Left hindlimb (tissue), 1 donor: ENCODE measurements at regions not wholly inside any gene's neighbourhood (a gene's known extent, or its start where the extent isn't known, plus 50 kb on each side); places are given as distances from the start of the nearest gene placed in this dataset.

ENCODE experiments used
- DNase-seq: peaks from one replicate; pipeline ENCODE4 v3.0.0-alpha.2; 2018

DNA sequence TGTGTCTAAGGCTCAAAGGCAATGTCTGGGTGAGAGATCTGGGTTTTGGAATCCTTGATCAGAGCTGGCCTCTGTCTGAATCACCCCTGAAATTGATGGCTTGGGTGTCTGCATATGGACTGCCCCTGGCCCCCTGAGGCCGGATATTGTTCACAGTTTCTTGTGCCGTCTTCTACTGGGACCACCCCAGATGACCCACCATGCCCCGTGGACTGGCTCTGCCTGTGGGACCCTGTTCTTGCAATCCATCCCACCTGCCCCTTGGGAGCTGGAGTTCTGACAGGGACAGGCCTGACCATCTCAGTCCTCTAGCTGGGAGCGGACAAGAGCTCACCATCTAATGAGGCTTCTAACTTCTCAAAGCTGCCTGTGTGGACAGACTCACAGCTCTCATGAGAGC is 119.9 kb downstream of the FAM43A start:
- no peak for DNase-seq

DNA sequence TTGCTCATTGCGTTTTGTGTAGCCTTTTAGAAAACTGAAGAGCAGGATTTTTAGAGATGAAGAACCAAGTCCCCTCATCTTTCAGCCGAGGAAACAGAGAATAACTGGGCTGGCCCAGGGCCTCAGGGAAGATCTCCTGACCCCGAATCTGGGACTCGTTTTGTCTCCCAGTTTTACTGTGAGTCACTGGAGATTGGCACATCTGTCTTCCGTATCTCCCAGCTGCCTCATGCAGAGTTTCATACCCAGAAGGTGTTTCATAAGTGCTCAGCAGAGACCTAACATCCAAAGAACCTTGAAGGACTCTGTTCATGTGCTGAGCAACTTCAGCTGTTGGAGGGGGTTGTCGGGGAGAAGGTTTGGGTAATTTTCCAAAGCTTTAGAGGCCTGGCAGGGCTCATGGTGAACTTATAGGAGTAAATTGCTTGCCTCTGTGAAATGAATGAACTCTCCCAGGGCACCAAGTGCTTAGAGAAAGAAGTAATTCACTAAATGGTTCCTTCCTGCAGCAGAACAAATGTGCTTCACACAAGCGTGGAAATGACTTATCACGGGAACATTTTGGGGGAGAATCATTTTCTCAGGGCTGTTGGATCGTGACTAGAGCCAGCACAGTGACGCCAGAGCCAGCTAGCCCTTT is 121.4 kb downstream of the FAM43A start:
- DNase-seq: no peak

DNA sequence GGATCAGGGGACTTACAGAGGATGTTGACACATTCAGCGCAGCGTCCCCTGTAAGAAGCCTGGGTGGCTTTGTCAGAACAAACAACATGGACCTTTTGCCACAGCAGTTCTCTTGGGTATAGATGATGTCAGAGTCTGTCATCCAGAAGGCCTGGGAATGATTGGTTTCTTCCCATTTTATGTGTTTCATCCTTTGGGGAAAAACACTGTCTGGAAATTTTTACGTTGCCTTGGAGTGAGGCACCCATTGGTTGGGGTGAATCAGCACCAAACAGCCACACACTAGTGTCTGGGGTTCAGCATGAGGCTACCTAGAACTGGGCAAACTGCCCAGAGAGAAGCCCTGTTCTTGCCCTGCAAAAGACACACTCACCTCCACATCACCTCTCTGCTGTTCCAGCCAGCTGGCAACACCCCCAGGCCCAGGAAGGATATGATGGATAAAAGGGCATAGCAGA is 123.0 kb downstream of the FAM43A start:
- no peak for DNase-seq

DNA sequence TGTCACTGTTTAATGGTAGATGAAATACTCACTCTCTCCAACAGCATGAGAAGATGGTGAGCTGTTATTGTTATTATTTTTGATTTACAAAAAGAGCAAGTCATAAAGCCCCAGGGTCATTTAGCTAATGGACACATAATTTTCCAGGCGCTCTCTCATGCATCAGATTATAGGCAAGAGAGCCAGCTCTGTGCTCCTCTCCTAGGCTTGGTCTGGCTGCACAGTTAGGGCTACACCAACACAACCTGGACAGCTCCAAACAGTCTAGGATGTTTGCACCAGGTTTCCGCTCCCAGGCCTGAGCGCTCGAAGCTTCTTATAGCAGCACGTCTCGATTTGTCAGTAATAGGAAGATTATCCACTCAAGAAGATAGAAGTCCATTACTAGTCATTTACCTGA is 123.7 kb downstream of the FAM43A start:
- no peak for DNase-seq

DNA sequence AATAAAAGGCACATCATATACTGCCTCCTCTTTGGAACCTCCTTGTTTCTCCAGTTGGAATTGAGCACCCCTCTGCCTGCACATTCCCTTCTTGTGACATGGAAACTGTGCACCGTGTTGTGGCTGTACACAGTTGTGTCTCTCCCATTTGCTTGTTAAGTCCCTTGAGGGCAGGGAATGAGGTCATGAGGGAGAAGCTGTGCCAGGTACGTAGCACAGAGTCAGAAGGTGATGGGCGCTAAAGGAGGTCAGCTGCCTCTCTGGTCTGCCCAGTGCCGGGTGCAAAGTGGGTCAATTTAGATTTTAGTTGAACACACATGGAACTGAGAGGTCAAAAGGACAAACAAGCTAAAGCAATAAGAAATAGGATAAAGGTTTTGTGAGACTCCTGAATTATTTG is 124.4 kb downstream of the FAM43A start:
- no peak for DNase-seq

DNA sequence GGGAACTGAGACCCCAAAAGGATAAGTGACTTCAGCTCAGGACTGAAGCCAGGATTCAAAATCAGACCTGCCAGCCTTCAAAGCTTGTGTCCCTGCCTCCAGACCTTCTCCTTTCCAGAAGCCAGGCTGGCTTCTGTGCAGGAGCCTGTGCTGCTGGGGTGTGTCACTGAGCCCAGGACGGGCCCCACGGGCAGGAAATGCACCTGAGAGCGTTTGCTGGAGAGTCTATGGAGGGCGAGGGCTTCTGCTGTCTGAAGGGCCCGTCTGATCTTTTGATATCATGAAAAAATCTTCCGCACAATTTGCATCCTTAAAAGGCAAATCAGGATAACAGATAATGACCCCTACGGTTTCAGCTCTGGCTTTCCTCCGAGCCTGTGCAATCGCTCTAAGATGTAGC is 125.4 kb downstream of the FAM43A start:
- no peak for DNase-seq

DNA sequence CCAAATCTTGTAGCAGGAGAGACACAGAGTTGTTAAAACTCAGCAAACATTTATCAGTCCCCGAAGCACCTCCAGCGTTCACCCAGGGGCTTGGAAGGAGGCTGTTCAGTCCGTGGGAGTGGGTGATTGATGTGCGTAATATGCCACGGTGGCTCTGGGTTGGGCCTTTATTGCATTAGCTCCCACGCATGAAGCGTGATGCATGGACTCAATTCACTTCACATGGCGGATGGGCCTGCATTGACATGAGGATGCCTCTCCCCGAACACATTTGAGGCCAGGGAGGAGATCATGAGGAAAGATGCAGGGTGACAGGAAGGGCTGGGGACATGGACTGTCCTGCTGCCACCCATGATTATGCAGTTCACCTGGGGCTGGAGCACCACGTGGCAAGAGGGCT is 126.5 kb downstream of the FAM43A start:
- DNase-seq: no peak

DNA sequence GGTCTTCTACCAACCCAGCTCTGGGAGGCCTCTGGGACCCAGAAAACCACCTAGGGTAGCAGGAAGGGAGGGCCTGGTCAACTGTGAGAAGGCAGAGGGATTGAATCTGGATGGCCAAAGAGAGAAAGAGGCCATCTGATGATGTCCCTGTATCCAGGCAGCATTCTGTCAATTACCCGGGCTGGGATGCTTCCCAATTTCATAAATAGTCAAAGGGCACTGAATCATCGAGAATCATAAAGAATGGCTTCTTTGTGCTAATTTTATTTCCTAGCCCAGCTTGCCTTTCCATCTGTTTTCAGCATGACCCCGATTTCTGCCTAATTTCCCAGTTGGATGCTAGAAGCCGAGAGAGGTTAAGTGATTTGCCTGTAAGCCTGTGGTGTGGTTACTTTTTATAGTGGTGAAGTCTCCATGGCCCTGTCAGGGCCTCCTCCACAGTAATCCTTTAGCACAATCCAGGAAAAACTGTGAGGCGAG is 129.2 kb downstream of the FAM43A start:
- DNase-seq: no peak

DNA sequence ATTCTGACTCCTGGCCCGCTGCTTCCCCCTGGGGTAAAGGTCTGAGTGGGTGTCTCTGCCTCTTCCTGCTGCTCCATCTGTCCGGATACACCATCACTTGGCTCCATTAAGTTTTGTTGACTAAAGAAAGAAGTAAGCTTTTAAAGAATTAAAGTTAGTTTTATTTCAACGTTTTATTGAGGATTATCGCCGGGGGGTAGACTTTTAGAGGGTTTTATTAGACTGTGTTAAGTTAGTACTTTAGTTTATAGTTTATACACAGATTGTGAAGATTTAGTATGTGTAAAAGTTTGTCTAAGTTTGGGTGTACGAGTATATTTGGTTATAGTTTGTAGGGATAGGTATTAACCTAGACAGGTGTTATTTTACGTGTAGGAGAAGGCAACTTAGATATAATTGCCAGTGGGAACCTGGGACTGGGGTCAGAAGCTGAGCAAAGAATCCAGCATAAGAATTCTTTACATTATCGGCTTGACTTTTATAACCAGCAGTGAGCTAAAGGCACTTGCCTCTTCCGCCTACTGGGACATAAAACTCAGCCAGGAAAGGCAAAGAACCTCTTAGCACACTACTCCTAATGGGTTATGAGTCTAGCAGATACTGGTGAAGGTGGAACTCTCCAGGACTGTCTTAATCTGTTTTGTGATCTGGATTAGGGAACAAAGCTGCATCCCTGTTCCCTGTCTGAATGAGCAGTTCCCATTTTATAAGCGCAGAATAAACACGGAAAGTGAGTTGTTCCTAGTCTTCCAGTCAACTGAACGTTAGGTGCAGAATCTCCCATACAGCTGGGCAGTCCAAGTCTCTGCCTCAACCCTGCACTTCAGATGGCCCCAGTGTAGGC is 131.3 kb downstream of the FAM43A start:
- DNase-seq: no peak

DNA sequence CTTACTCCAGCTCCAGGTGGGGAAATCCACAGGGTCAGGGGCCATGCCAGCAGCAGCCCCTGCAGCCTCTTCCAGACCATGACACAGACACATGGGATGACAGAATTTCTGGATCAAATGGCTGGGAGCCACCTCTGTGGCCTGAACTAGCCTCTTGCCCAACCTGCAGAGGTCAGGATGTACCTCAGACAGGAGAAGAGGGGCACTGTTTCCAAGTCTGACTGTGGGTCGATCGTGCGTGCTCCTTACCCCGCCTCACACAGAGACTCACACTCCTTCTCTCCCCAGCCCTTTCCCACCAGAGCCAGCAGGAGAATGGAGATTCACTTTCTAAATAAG is 131.9 kb downstream of the FAM43A start:
- DNase-seq: no peak

DNA sequence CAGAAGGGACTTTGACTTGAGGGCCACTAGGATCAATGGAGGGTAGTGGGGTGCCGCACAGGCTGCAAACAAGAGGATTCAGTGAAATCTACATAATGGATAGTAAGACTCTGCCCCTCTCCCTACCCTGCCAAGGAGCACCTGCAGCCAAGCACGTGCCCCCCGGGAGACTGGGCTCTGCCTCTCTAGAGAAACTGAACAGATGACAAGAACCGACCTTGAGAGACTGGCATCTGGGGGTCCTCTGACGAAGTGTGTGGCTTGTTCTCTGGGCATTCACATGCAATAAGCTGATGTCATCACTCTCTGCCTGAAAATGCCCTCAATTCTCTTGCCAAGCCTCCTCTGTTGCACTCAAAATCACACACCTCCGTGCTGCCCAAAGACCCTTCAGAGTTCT is 132.3 kb downstream of the FAM43A start:
- no peak for DNase-seq

DNA sequence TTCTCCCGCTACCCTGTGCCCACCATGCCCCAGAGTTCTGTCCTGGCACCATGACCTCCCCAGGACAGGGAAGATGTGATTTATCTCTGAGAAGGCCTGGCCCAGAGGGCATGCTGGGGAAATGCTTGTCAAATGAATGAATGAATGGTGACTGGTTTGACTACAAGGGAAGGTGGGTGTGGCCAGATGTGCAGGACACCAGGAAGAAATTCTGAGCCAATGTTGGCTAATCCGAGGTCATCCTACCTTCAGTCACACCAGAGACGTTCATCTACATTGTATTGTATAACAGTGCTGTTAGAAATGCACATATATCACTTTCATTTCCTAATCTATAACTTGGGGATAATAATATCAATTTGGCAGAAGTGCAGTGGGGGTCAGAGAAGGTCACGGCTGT is 138.4 kb downstream of the FAM43A start:
- DNase-seq: no peak

DNA sequence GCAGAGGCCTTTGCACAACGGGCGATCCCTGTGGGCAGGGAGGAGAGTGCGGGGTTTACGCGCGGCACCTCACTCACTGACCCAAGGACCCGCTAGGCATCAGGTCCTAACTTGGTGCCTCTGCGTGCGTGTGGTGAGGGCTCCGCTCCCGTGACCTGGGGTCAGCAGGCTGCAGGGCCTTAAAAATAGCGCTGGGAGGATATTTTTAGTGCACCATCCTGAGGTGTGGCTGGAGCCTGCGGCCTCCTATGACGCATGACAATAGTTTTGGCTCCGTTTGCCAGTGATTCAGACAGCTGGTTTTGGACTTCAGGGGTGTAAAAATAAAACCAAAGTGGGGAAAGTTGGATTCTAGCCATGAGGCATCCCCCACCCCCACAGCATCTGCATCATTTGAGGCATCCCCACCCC is 139.0 kb downstream of the FAM43A start:
- no peak for DNase-seq

DNA sequence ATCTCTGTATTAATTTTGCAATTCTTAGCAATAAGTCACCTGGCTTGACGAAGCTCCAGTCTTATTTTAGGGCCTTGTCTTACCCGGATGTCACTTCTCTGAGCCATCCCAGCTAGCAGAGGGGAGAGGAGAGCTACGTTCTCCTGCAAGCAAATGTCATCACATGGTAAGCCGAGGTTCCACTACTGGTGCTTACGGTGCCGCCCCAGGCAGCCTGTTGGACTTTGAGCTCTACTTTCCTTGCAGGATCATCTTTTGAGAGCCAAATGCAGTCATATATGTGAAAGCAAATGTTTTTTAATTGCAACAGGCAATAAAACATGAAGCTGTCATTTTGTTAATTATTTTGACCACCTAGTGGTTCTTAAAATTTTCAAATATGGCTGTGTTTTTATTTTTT is 140.9 kb downstream of the FAM43A start:
- no peak for DNase-seq

DNA sequence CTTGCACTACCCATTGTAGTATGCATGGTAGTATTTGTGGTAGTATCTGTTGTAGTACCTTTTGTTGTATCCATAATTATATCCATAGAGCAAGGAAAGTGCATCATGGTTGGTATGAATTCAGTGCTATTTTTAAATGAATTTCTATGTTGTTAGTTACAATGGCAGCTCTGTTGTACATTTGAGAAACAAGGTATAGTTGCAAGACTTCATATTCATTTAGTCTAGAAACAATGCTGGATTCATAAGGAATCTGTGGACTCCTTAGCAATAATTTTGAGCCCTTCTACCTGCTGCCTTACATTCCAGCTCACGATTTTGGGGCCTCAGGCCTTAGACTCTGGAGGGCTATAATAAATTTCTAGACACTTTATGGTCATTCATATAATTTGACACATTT is 141.8 kb downstream of the FAM43A start:
- no peak for DNase-seq

DNA sequence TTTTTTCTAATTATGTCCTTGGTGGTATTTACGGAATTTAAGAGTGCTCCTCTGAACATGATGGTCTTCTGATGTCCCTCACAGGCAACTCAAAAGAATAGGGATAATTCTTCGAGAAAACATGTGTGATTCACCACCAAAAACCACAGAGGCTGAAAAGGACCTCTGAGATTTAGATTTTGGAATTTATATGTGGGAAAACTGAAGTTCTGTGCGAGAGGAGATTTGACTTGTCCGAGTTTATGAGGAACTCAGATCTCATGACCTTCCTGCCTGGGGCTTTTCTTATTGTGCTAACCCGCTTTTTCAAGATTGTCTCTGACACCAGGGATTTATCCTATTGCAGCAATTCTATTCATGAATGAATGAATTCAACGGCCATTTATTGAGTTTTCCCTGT is 142.4 kb downstream of the FAM43A start:
- DNase-seq: no peak

DNA sequence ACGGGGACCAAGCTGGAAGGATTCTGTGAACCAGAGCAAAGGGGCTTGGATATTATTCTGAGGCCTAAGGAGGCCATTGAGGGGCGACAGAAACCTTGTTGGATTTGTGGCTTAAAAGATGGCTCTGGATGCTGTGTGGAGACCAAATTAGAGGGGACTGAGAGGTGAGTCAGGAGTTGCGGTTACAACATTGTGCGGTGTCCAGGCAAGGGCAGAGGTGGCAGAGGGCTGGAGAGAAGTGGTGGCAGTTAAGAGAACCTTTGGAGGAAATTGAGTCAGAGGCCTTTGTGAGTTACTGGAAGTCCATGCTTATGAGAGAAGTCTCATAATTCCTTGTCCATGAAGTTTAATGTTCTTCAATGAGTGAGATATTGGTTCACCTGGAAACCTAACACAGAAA is 143.2 kb downstream of the FAM43A start:
- DNase-seq: no peak

DNA sequence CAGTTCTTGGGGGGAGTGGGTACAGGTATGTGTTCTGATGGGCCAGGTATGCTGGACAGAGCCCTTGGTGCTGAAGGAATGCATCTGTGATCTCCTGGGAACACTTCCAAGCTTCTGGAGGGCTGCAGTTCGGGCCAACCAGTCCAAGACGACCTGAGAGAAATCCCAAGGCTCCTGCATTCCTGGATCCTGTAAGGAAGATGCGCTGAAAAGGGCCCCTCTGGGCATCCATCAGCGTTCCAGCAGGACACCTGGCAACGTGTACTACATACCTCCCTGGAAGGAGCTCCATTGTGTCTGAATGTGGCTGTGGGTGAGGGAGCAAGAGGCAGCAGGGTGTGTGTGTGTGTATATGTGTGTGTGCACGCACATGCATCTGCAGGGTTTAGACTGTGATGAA is 144.7 kb downstream of the FAM43A start:
- DNase-seq: no peak

DNA sequence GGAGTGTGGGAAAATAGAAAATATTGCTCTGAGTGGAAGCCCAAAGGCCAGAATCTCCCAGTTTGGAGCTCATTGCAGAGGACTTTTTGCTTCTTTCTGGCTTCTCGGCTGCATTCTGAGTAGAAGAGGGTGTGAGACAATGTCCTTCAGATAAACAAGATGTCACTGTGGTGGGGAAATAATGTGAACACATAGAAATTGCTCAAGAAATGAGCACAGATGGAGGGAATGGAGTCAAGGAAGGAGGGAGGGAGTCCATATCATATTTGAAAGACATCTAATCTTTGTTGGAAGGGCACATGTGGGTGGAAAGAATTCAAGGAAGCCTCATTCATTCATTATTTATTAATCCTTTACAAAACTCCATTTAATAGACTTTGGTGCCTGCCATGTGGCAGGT is 145.3 kb downstream of the FAM43A start:
- DNase-seq: no peak

DNA sequence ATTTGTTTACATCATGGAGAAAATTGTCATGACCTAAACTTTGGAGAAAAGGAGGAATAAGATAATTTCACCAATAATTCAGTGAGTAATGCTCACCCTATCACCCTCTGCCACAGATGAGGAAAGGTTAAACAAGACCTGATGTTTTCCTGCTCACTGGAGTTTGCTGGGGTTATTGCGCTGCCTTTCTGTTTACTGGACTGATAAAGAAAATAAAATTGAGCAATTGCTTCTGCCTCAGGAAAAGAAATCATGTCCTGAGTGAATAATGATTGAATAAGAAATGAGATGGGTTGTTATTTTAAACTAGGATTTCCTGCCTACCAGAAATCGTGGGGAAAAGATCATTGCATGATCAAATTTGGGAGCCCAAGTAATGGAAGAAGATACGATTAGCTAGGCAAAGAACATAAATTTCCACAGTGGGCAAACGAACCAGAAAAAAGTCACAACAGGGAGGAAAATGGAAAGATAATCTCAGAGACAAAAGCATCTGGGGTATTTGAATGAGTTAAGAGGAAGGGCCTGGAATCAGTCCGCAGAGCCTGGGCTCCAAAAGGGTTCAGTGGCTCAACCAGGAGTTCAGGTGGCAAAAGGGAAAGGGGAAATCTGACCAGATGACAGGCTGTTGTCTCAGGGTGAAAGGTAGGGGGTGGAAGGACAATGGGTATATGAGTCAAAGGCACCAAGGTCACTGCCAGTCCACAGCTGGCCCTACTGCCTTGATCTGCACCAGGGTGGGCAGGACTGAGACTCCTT is 146.8 kb downstream of the FAM43A start:
- DNase-seq: no peak

DNA sequence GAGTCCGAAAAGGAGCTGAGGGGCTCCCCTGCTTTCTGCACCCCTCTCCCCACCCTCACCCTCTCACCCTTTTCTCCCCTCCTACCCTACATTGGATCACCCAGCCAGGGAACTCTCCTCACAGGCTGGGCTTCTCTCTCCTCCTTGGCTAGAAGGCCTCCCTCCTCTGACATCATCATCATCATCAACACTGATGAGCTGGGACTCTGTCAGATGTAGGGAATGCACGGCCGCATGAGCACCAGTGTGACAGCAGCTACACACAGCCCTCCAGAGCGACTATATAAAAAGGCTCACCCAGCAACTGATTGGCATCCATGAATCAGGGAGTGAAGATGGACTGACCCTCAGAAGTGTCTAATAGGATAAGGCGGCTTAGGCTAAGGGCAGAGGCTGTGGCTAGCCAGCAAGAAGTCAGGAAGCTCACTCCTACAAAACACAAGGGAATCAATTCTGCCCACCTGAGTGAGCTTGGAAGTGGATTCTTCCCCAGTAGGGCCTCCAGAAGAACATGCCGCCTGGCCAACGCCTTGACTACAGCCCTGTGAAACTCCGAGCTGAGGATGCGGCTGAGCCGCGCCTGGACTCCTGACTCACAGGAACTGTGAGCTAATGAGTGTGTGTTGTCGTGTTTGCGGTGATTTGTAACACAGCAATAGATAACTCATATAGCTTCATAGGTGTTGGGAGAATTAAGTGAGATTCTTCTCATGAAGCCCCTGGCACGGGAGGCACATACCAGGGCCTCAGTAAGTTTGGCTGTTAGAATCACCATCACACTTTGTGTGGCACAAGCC is 147.6 kb downstream of the FAM43A start:
- DNase-seq: no peak

DNA sequence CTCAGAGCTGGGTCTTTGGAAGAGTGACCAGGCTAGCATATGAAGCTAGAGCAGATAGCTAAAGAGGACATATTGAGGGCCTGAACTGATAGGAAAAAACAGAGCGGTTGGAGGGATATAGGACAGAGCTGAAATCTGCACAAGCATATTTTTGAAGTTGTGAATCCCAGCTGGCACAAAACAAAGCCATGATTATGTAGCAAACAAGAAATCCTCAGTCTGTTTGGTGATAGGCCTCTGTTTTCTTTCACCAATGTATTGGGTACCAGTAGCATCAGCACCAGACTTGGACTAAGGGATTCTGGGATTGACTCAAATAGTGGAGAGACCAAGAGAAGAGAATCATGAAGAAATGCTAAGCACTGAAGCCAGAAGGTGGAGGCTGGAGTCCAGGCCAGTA is 151.0 kb downstream of the FAM43A start:
- no peak for DNase-seq
